ENCODE measurements at regions not wholly inside any gene's neighbourhood (a gene's known extent, or its start where the extent isn't known, plus 50 kb on each side); places are given as distances from the start of the nearest gene placed in this dataset.
A peak's percentile ranks its signal among the peaks of the same experiment; 100 is the strongest.

DNA sequence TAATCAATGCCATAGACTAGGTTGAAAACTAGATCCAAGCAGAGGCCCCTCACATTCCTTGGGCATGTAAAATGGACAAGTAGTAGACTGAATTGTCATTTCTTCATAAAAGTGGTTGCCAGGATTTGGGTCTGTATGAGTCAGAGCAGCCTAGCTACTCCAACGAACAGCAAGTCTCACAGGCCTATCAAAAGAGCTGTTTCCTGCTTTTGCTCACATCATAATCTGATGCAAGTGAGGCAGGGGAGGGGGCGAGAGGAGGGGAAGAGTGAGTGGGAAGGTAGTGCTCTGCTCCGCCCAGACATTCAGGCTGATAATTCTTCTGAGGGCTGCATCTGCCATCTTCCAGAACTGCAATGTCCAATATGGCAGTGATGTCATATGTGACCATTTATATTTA, 228.9 kb upstream of the PRICKLE2 start:
- DNase-seq (ENCODE audit: low spot score), result no peak
- no peak overlapping the region for H3K27ac Mint-ChIP-seq (ENCODE audit: unreplicated experiment)
- H3K4me1 Mint-ChIP-seq (ENCODE audit: unreplicated experiment), result no peaks in the 10 kb centered on the region
- no peak overlapping the region for H3K4me3 Mint-ChIP-seq (ENCODE audit: unreplicated experiment)
- H3K9me3 Mint-ChIP-seq (ENCODE audit: unreplicated experiment), result no peaks in the 10 kb centered on the region
- no peaks in the 10 kb centered on the region for H3K36me3 Mint-ChIP-seq (ENCODE audit: low read depth, unreplicated experiment)
- H3K27me3 Mint-ChIP-seq (ENCODE audit: unreplicated experiment), result peaks cover 1% of the 10 kb centered on the region
- TF ChIP-seq, protein P1, sequence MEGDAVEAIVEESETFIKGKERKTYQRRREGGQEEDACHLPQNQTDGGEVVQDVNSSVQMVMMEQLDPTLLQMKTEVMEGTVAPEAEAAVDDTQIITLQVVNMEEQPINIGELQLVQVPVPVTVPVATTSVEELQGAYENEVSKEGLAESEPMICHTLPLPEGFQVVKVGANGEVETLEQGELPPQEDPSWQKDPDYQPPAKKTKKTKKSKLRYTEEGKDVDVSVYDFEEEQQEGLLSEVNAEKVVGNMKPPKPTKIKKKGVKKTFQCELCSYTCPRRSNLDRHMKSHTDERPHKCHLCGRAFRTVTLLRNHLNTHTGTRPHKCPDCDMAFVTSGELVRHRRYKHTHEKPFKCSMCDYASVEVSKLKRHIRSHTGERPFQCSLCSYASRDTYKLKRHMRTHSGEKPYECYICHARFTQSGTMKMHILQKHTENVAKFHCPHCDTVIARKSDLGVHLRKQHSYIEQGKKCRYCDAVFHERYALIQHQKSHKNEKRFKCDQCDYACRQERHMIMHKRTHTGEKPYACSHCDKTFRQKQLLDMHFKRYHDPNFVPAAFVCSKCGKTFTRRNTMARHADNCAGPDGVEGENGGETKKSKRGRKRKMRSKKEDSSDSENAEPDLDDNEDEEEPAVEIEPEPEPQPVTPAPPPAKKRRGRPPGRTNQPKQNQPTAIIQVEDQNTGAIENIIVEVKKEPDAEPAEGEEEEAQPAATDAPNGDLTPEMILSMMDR (IDR thresholded peaks at IDR 0.05; ENCODE audit: unreplicated experiment), result no peak

DNA sequence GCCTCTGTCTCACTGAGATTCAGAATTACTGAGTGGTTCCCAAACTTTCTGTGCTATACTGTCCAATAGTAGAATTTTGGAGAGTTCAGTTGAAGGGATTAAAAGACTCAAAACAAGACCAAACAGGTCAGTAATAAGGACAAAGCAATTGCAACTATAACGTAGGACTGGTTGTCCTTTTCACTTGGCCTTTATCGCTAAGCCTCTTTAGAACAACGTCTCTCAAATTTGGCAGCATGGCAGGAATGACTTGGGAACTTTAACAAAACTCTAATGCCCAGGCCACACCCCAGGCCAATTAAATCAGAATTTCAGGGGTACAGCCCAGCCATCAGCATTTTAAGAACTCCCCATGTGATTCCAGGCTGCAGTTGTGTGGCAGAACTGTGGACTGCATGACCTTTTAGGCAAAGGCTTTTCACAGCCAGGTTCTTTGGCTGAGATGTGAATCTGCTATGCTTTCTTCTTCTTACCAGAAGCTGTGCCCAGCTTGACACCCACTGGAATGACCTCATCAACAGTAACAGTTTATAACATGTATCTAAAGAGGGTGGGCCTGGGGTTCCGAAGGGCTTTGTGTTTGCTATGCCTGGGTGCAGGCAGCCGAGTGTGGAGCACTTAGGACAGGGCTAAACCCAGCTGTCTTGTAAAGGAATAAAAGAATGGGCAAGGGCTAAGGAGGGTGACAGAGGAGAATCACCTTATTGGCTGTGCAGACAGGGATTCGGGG, 226.2 kb upstream of the PRICKLE2 start:
- Mint-ChIP-seq H3K27ac (ENCODE audit: unreplicated experiment) (no peak overlapping the region), H3K36me3 (ENCODE audit: low read depth, unreplicated experiment) (no peaks in the 10 kb centered on the region)

DNA sequence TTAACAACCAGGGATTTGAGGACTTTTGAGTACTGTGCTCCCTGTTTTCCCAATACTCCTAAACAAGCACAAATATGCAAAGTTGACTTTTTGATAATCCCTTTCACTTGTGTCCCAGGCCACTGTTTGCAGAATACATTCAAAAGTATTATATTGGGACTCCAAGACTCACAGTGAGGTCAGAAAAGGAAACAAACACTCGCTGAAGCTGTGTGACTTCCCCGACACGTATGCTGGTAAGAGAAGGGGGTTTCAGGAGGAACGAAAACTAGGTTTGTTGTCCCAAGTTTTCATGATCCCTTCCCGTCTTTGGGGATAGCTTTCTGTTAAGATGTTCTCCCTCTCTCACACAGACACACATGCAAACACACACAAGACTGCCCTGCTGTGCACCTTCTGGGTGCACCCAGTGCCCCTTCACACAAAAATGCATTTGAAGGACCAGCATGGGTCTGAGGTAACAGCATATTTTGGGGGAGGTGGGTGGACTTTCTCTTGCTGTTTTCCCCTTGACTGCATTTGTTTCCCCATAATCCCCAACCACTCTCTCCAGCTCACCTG, 225.2 kb upstream of the PRICKLE2 start:
- peaks cover 2% of the 10 kb centered on the region for H3K4me1 Mint-ChIP-seq (ENCODE audit: unreplicated experiment)
- no peaks in the 10 kb centered on the region for H3K36me3 Mint-ChIP-seq (ENCODE audit: low read depth, unreplicated experiment)
- TF ChIP-seq, protein P1 (IDR thresholded peaks at IDR 0.05; ENCODE audit: unreplicated experiment), result no peak
- peaks cover 6% of the 10 kb centered on the region for H3K27me3 Mint-ChIP-seq (ENCODE audit: unreplicated experiment)
- H3K27ac Mint-ChIP-seq (ENCODE audit: unreplicated experiment), result no peak overlapping the region
- no peak for DNase-seq (ENCODE audit: low spot score)
- H3K9me3 Mint-ChIP-seq (ENCODE audit: unreplicated experiment), result no peaks in the 10 kb centered on the region
- no peak overlapping the region for H3K4me3 Mint-ChIP-seq (ENCODE audit: unreplicated experiment)

More for the DNA sequence above, 226.2 kb upstream of the PRICKLE2 start:
- H3K4me3 Mint-ChIP-seq (ENCODE audit: unreplicated experiment), result no peak overlapping the region
- DNase-seq (ENCODE audit: low spot score), result no peak
- no peaks in the 10 kb centered on the region for H3K4me1 Mint-ChIP-seq (ENCODE audit: unreplicated experiment)
- H3K27me3 Mint-ChIP-seq (ENCODE audit: unreplicated experiment), result peaks cover 4% of the 10 kb centered on the region
- TF ChIP-seq, protein P1 (IDR thresholded peaks at IDR 0.05; ENCODE audit: unreplicated experiment), result no peak
- H3K9me3 Mint-ChIP-seq (ENCODE audit: unreplicated experiment), result no peaks in the 10 kb centered on the region

DNA sequence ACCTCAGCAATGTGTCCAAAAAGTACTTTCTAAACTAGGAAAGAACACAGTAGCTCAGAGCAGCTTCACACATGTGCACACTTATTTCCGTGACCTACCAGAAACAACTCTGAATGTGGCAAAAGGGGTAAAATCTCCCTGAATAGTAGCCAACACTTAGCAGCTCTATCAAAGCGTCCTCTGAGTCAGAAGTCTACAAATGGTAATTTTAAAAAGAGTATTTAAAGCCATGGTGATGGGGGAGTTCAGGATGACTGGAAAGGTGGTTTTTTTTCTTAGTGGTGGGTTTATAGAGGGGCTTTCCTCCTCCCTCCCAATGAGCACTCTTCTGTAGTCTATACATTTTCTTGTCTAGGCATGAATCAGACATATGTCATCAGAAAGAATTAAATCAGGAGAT, 223.8 kb upstream of the PRICKLE2 start:
- Mint-ChIP-seq H3K27ac (ENCODE audit: unreplicated experiment) (no peak overlapping the region), H3K4me1 (ENCODE audit: unreplicated experiment) (peaks cover 2% of the 10 kb centered on the region), H3K9me3 (ENCODE audit: unreplicated experiment) (no peaks in the 10 kb centered on the region), H3K4me3 (ENCODE audit: unreplicated experiment) (no peak overlapping the region), H3K27me3 (ENCODE audit: unreplicated experiment) (peaks cover 11% of the 10 kb centered on the region), H3K36me3 (ENCODE audit: low read depth, unreplicated experiment) (no peaks in the 10 kb centered on the region)
- DNase-seq (ENCODE audit: low spot score), result no peak
- TF ChIP-seq, protein P1 (IDR thresholded peaks at IDR 0.05; ENCODE audit: unreplicated experiment), result no peak

DNA sequence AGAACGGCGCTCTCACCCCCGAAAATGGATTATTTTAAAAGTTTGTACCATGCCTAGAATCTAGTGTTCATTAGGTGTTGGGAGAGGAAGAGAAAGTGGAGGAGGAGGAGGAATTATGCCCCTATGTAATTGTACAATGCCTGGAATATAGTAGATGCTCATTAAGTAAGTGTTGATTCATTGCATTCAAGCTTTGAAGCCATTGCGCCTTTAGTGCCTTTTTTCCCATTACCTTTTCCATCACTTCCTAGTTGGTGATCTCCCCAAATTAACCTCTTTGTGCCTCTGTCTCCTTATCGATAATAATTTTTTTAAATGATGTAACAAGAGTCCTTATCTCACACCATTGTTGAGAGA, 220.7 kb upstream of the PRICKLE2 start:
- Mint-ChIP-seq H3K27me3 (ENCODE audit: unreplicated experiment) (peaks cover 9% of the 10 kb centered on the region), H3K27ac (ENCODE audit: unreplicated experiment) (no peak overlapping the region), H3K36me3 (ENCODE audit: low read depth, unreplicated experiment) (no peaks in the 10 kb centered on the region), H3K9me3 (ENCODE audit: unreplicated experiment) (no peaks in the 10 kb centered on the region), H3K4me1 (ENCODE audit: unreplicated experiment) (peaks cover 9% of the 10 kb centered on the region), H3K4me3 (ENCODE audit: unreplicated experiment) (peak overlapping the region; percentile 73)
- TF ChIP-seq, protein P1 (IDR thresholded peaks at IDR 0.05; ENCODE audit: unreplicated experiment), result no peak
- no peak for DNase-seq (ENCODE audit: low spot score)
